DMS114 treated with DMSO at 0.1 percent for 48 hours (cell line): ENCODE measurements at regions not wholly inside any gene's neighbourhood (a gene's known extent, or its start where the extent isn't known, plus 50 kb on each side); places are given as distances from the start of the nearest gene placed in this dataset.
"Not testable (repeated sequence)": the region's sequence is repeated elsewhere in the genome, so short reads cannot be mapped to it uniquely, and the experiment has no call there.

Experiments used
- DNase-seq: peaks from one replicate; lab custom pipeline; 2025; ENCODE audit not compliant: unreplicated experiment; lab: John Stamatoyannopoulos, UW

DNA sequence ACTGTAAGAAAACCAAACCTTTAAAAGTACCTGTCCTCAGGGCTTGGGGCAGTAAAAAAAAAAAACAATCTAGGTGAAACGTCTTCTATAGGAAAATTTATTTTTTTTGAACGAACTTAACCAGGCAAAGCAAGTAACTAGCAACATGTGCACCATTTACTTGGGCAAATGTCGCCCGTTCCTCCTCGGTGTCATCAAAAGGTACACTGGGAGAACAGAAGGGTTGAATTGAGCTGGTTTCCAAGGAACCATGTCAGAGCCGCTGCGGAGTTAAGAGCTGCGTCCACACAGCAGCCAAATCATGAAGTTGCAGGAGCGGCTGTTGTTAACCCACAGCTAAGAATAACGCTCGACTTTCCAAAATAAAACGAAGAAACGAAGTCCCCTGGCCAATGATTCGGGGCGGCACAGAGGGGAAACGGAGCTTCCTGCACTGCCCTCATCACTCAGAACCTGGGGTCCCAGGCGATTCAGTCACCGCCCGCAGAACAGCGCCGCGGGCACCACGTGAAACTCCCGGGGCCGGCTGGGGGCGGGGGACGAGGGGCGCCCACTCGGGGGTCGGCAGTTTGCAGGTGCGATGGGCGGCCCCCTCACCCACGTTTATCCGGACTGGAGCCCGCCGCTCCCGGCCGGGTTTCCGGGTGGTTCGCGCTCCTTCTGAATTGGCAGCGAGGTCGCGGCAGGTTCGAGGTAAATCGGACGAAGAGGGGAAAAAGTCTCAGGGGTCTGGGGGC lies 53.6 kb upstream of the PLGLB1 start:
- DNase-seq, result not testable (repeated sequence)

DNA sequence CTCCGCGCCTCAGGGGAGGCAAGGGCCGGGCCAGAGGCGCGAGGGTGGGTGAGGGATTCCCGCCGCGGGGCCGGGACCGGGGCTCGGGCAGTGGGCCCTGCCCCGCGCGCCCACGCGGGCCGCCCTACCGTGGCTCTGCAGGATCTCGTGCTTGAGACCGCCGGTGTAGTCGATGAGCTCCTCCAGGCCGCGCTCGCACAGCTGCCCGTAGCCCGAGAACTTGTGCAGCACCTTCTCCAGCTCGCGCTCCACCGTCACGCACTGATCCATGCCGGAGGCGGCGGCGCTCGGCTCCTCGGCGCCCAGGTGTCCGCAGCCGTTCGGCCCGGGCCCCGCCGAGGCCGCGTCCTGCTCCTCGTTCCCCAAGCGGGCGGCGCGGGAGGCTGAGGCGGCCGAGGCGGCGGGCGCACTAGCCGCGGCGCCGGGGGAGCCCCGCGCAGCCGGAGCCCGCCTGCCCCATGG lies 54.2 kb upstream of the PLGLB1 start:
- DNase-seq, result not testable (repeated sequence)

DNA sequence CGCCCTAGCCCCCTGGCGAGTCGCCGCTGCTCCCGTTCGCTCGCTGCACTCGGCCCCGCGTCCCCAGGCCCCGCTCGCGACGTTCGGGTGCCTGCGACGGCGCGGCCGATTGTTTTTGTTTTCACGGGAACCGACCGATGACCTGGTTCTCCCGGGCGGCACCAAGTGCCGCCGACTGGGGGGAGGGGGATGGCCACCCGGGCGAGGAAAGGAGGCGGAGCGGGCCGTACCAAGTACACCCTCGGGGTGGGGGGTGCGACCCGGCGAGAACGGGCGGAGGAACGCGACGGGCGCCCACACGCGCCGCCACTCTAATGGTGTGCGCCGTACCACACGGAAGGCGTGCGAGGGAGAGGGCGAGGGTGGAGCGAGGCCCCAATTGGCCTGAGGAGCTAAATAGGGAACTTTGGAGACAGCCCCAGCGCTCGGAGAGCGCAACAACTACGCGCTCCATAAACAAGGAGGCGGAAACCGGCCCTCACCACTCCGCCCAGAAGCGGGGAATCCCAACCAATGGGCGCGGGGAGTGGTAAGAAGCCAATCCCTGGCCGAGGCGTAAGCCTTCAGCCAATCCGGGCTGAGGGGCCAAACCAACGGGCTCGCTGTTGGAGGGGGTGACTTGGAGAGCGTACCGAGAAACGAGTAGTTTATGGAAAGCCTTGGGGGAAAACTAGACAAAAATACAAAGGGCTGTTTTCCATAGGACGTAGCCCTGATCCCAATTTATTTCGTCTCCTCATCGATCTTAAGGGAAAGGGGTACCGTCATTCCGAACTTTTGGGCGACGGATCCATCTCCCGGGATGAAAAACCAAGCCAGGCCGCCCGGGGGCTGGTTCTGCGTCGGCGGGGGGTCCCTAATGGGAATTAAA lies 54.8 kb upstream of the PLGLB1 start:
- not testable (repeated sequence) for DNase-seq

DNA sequence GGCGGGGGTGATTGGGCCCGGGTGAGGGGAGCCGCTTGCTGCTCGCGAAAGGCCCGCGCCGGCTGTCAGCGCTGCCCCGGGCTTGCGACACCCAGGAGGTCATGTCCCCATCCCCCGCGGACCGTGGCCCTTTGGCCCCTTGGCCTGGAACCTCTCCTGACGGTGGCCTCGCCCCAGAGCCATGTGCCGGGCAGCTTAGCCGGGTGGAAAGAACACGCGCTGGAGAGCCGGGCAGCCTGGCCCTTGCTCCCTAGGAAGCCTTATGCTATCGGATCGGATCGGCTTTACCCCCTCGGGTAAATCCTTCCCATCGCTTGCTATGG lies 55.4 kb upstream of the PLGLB1 start:
- DNase-seq, result not testable (repeated sequence)

DNA sequence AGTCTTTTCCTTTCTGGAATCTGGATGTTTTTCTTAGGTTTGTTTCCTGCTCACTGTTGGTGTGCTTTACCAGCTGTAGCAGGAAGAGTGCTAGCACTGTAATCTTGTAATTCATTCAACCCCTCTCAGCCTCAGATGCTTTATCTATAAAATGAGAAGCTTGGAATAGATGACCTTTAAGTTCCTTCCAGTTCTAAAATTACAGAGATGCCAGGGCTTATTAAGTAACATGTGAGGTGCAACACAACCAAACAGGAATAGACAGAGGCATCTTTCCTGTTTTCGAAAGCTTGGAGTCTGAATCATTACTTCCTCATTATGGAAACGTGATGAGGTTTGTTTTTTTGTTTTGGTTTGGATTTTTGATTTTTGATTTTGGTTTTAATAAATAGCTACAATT lies 60.1 kb upstream of the PLGLB1 start:
- DNase-seq, result not testable (repeated sequence)

DNA sequence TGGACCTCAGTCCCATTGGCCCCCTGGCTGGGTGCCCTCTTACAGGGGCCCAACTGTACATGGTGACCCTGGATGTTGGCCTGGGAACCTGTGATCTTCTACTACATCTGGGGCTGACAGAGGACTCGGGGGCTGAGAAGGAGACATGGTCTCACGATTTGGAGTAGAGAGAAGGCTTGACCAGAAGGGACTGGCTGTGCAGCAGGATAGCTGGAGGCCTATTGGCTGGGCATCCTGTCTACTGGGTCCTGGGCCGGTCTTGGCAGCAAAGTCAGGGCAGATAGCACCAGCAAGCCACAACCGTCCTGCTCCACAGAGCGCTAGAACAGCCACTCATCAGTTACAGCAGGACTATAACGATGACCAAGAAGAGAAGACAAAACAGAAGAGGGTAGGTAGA lies 66.4 kb upstream of the PLGLB1 start:
- DNase-seq, result not testable (repeated sequence)

DNA sequence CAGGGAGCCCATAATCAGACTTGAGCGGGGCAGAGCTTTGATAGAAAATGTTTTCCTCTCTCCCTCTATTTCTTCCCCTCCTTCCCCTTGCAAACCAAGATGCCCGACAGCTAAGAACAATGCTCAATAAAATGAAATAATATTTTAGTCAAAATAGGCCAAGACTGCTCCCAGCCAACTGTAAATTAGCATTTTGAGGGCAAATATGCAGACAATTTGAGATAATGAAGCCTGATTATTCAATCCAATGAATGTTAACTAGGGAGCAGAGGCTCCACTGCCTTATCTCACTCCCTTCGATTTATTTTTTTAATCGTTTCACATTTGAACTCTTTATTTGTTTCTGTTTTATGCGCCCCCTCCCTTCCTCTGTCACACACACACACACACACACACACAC lies 67.8 kb upstream of the PLGLB1 start:
- not testable (repeated sequence) for DNase-seq

DNA sequence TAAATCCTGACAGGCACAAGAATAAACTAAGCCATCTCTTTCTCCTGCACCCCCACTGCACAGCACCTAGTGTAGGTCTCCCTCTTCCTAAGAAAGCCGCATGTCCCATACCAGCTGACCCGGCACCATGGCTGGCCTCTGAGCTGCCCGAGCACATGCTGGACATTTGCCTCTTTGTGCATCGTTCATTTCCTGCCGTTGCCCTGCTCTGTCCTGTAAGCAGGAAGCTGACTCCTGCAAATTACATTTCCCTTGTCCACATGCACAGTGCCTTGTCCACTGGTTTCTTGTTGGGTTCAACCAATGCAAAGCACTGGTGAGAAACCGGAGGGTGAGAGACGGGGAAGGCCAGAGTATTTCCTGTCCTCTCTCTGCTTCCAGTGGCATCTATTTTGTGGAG lies 71.6 kb upstream of the PLGLB1 start:
- DNase-seq, result not testable (repeated sequence)

DNA sequence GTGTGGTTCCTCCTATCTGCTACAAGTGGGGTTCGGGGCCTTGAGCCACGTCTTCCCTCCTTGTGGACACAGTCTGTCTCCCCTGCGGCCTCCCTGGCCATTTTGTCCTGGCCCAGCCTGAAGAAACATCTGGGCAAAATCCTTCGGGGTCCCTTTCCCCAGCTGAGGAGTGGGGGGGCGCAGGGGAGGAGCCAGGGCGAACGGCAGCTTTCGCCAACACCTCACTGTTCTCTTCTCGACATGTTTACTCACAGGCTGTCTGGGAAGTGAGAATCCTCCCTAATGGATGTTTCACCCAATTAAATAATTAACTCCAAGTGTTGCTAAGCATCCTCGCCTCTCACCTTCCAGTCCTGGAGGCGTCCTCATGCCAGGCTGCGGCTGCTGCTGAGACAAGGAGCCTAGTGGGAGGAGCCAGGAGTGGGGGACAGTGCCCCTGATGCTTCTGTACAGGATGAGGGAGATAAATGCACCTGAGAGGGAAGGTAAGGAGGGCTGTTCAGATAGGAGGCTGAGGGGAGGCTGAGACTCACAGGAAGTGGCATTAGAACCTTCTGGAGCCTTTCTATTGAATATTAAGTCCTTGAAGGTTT lies 72.4 kb upstream of the PLGLB1 start:
- DNase-seq, result not testable (repeated sequence)

DNA sequence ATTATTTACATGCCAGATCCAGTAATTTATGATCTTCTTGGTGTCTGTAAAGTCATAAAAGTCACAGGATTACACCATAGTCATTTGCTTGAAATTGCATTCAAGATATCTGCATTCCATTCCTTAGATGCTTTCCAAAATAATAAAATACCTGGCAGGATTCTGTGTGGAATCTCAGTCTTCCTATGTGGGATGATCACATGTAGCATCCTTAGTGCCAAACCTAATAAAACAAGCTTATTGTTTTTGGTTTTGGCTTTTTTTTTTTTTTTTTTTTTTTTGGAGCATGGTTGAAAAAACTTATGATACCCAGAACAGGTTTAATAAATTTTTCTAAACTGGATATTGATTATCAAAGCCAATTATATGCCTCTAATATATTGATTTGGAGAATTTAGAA lies 74.2 kb upstream of the PLGLB1 start:
- not testable (repeated sequence) for DNase-seq

DNA sequence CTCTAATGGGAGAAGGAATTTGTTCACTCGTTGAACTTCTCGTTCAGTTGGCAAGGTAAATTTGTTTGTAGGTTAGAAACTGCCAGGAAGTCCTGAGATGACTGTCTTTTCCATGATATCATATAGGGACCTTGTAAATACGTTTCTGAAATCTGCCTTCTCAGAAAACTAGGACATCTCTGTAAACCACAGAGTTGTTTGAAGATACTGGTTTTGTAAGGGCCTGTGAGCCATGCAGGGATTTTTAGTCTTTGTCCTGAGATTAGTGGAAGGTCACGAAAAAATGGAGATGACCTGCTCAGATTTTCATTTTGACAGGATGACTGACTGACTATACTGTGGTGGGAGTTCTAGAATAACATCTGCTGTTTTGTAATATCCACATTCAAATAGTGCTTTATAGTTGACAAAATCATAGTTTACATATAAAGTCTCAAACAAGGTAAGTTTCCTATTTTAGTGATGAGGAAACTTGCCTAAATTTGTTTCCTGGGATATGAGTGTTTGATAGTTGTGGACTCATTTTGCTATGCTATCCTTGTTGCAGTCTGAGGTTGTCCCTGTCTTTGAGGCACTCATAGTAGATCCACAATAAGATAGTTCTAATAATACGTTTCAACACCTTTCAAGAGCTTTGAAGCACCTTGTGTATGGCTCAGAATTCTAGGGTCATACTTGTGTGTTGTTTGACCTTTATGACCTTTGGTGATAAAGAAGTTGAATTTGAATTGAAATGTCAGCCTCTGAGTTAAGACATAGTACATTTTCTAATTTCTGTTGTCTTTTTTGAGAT lies 107.3 kb upstream of the PLGLB1 start:
- not testable (repeated sequence) for DNase-seq

DNA sequence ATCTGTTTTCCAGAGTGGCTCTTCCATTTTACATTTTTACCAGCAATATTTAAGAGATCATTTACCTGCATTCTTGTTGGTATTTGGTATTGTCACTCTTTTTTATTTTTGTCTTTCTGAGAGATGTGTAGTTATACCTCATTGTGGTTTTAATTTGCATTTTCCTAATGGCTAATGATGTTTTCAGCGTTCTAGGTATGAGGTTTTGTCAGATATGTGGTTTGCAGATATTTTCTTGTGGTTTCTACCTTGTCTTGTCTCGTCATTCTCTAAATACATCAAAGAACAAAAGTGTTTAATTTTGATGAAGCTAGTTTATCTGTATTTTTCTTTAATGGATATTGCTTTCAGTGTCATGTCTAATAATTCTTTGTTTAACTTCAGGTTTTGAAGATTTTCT lies 110.9 kb upstream of the PLGLB1 start:
- not testable (repeated sequence) for DNase-seq

DNA sequence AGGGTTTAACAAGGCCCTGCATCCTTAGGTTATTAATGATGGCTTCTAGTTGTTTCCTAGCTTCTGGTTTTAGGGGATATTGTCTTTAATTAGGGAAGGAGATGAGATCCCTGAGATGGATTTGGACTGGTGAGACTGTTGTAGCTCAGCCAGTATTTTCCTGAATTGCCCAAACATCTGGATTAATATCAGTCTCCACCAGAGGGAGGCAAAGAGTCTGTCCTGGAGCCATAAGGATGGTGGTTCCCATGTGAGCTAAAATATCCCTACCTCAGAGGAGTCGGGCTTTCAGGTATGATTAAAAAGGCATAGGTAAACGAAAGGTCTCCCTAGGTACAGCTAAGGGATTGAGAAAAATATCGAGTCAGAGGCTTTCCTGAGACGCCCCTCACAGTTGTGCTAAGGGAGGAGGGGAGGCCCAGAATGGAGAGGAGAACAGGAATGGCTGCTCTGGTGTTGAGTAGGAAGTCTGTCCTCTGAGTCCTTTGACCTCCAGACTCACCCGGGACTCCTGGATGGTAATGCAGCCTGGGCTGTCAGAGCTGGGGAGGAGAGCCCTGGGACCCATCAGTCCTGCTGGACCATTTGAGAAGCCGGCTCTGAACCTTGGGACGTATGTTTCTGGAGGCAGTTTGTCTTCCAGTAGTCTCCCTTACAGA lies 130.3 kb upstream of the PLGLB1 start:
- DNase-seq, result not testable (repeated sequence)

DNA sequence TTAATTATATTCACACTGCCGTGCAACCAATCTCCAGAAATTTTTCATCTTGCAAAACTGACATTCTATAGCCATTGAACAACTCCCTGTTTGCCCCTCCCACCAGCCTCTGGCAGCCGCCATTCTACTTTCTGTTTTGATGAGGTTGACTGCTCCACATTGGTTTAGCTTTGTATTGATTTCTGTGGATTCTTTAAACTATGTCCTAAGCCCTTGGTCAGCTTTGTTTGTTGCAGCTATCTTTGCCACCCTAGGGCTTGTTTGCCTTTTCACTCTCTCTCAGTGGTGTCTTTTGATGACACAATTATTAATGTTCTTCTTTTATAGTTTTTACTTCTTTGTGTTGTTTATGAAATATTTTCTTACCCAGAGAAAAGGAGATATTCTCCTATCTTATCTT lies 152.8 kb upstream of the PLGLB1 start:
- not testable (repeated sequence) for DNase-seq

DNA sequence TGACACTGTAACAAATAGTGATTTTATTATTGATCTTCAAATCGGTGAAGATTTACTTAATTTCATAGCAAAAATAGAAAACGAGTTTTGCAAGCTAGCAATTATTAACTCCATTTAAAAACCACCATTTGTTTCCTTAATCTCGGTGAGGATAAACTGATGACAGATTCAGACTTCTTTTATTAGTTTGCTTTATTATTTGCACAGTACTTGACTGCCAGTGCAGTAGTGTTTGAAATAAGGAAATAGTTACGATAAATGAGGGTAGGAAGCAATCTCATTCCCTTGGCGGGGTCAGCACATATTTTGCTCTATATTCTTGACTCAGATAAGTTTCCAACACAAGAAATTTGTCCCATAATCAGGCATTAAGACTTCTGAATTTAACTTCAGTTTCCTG lies 161.7 kb upstream of the PLGLB1 start:
- not testable (repeated sequence) for DNase-seq

DNA sequence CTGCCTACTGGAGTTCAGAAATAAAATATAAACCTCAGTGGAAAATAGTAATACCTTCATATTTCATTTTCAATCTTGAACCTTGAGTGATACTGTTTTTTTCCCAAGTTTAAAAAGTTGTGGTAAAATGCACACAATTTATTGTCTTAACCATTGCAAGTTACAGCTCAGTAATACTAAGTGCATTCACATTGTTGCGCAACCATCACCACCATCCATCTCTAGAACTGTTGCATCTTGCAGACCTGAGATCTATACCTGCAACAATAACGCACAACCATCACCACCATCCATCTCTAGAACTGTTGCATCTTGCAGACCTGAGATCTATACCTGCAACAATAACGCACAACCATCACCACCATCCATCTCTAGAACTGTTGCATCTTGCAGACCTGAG lies 162.6 kb upstream of the PLGLB1 start:
- not testable (repeated sequence) for DNase-seq

DNA sequence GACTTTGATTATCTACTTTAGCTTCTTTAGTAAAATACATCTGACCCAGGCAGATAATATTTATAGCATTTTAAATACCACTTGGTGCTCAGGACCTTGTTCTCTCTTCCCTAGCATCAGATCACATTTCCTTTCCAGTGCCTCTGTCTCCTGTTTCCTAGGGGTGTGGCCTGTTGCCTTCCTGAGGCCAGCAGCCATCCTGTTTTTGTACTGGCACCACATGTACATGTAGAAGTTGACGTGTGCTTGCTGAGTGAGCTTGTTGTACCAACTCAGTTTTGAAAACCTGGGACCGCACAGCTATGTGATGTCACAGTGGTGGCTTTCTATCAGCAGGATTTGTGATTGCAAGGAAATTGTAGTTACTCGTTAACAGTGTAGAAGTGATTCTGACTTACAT lies 167.6 kb upstream of the PLGLB1 start:
- not testable (repeated sequence) for DNase-seq

DNA sequence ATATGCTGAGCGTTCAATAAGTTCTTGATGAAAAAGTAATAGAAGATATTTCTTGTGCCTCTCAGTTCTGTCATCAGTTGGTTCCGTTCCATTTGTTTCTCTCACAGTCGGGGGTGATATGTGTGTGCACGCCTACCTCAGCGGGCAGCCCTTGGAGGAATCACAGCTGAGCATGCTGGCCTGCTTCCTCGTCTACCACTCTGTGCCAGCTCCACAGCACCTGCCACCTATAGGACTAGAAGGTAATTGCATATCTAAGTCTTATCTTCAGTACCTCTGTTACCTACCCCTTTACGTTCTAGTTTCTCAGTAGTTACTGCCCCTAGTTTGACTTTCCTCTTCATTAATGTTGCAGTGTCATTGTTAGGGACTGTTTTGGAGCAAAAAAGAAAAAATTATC lies 171.7 kb upstream of the PLGLB1 start:
- peak; percentile 4 for DNase-seq

DNA sequence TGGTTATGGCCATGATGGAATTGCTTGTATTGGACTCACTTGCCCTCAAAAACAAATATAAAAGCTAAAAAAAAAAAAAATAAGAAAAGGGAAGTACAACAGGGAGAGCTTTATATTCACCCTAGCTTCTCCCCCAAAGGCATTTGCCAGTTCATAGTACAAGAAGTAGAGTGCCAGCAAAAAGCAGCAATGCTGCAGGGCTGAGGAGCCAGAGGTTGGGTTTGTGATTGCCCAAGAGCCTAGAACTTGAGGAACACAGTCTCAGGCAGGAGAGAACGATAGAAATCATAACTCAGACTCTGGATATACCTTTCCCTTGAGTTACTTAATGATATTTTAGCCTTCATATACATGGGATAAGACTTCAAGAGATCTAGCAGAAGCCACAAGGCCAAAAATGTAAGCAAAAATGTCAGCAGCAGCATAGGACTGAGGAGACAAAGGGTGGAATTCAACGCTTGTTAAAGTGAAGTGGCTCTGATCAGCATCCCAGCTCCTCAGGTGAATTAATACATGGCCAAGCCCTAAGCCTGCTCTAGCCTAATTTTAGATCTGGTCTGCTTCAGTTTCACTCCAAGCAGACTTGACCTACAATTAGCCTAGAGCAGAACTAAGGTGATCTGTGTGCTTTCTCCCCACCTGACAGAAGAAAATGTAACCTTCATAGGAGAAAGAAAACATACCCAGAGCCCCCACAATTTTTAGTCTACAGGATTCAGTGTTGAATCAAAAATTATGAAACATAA lies 172.8 kb upstream of the PLGLB1 start:
- DNase-seq, result not testable (repeated sequence)
